ENCODE measurements at regions not wholly inside any gene's neighbourhood (a gene's known extent, or its start where the extent isn't known, plus 50 kb on each side); places are given as distances from the start of the nearest gene placed in this dataset.
"Not testable (repeated sequence)": the region's sequence is repeated elsewhere in the genome, so short reads cannot be mapped to it uniquely, and the experiment has no call there.

GRCh38 chr12:33076401-33076800, 179.8 kb upstream of the PKP2 start:
- not testable (repeated sequence) for TF ChIP-seq CTCF, POLR2A (IDR thresholded peaks at IDR 0.05)

Measured in body of pancreas (tissue), 4 donors.